H54 (cell line): ENCODE measurements at regions not wholly inside any gene's neighbourhood (a gene's known extent, or its start where the extent isn't known, plus 50 kb on each side); places are given as distances from the start of the nearest gene placed in this dataset.
"Not testable (repeated sequence)": the region's sequence is repeated elsewhere in the genome, so short reads cannot be mapped to it uniquely, and the experiment has no call there.

Source experiments
- DNase-seq: peaks from one replicate; pipeline ENCODE4 v3.0.0; 2011; ENCODE audit warnings: low spot score, mixed read lengths; ENCODE audit not compliant: insufficient read length
- FAIRE-seq: peaks from 3 replicates; lab custom pipeline; 2011; peaks lifted over from hg19 to GRCh38; lab: Jason Lieb, UNC
- POLR2A ChIP-seq: IDR thresholded peaks from 2 replicates; pipeline ENCODE4 v1.6.1; 2011; ENCODE audit warnings: low read depth, mild to moderate bottlenecking, low read length

- no peak for FAIRE-seq
- no peak for TF ChIP-seq POLR2A
- no peak for DNase-seq
Measured at GRCh38 chr22:22178992-22179391, 65.6 kb upstream of the VPREB1 start.

GRCh38 chr22:22178355-22178965 is 66.1 kb upstream of the VPREB1 start:
- no peak for TF ChIP-seq POLR2A
- FAIRE-seq, result no peak
- no peak for DNase-seq

GRCh38 chr22:22176929-22177616 is 67.5 kb upstream of the VPREB1 start:
- TF ChIP-seq POLR2A, result no peak
- no peak for FAIRE-seq

GRCh38 chr22:22172896-22173628 is 71.5 kb upstream of the VPREB1 start:
- FAIRE-seq, DNase-seq: not testable (repeated sequence)

More at GRCh38 chr22:22176929-22177616, 67.5 kb upstream of the VPREB1 start:
- DNase-seq, result no peak

- FAIRE-seq (no peak), DNase-seq (no peak)
- TF ChIP-seq POLR2A, result no peak
Measured at GRCh38 chr22:22171357-22172218, 73.0 kb upstream of the VPREB1 start.

GRCh38 chr22:22169923-22170322 is 74.7 kb upstream of the VPREB1 start:
- FAIRE-seq (no peak), DNase-seq (no peak)
- no peak for TF ChIP-seq POLR2A

- DNase-seq (no peak), FAIRE-seq (no peak)
- no peak for TF ChIP-seq POLR2A
Measured at GRCh38 chr22:22168941-22169867, 75.4 kb upstream of the VPREB1 start.

- DNase-seq (no peak), FAIRE-seq (peak; percentile 74)
- TF ChIP-seq POLR2A, result no peak
Measured at GRCh38 chr22:22168190-22168940, 76.2 kb upstream of the VPREB1 start.

GRCh38 chr22:22167791-22168189 is 76.8 kb upstream of the VPREB1 start:
- TF ChIP-seq POLR2A, result no peak
- no peak for FAIRE-seq
- DNase-seq, result no peak

GRCh38 chr22:22166941-22167713 is 77.5 kb upstream of the VPREB1 start:
- no peak for FAIRE-seq
- TF ChIP-seq POLR2A, result no peak
- no peak for DNase-seq

- no peak for TF ChIP-seq POLR2A
- FAIRE-seq (no peak), DNase-seq (no peak)
Measured at GRCh38 chr22:22165936-22166710, 78.5 kb upstream of the VPREB1 start.
